Activated naive CD4-positive, alpha-beta T cell treated with anti-CD3 and anti-CD28 coated beads, Interleukin-2, amount 50 U/mL, for 72 hours (primary cell): ENCODE measurements at regions not wholly inside any gene's neighbourhood (a gene's known extent, or its start where the extent isn't known, plus 50 kb on each side); places are given as distances from the start of the nearest gene placed in this dataset.

Experiments
- ATAC-seq, 2 donors: fragments of 150-1000 bp; cut with Tn5 transposase; 2 replicates each; pipeline ENCODE4 v1.10.0; 2021; ENCODE audit warnings: mild to moderate bottlenecking in 2 of 2, moderate library complexity in 2 of 2
- DNase-seq, 2 donors: peaks; one replicate each; pipeline ENCODE4 v3.0.0; 2021 to 2022; ENCODE audit warnings: low spot score in 2 of 2
- H3K27ac Mint-ChIP-seq, 2 donors: one replicate each; pipeline ENCODE4 v1.8.0; 2022; ENCODE audit warnings: mild to moderate bottlenecking in 2 of 2, mixed read lengths in 2 of 2
- H3K36me3 Mint-ChIP-seq, 2 donors: one replicate each; pipeline ENCODE4 v1.8.0; 2022; ENCODE audit warnings: mixed read lengths in 2 of 2
- H3K9me3 Mint-ChIP-seq, 2 donors: one replicate each; pipeline ENCODE4 v1.8.0; 2022; ENCODE audit warnings: mixed read lengths in 2 of 2

DNA sequence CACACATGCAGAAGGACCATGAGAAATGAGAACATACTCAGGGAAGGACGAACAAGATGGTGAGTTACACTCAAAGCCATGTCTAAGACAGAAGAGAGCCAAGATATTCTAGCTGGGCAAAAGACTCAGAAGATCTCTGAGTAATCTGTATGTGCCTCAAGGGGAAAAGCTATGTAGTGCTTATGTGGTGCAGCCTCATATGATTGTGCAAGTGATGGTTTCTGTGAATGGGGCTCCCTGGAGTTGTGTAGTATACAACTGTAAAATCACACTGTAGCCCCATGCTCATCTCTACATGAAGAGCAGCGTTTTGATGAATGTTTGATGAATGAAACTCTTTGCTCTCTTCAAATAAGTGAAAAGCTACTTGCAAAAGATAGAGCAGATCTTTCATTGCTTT is 57.5 kb downstream of the OSR1 start:
- Mint-ChIP-seq H3K27ac (no peak overlapping the region), H3K9me3 (no peaks in the 10 kb centered on the region), H3K36me3 (peaks cover 0 to 6% of the 10 kb centered on the region in 2 donors)
- DNase-seq (no peak), ATAC-seq (no peak)

GRCh38 chr2:19299522-19299921 is 58.9 kb downstream of the OSR1 start:
- ATAC-seq (no peak), DNase-seq (no peak)
- H3K36me3 Mint-ChIP-seq, result no peaks in the 10 kb centered on the region
- H3K9me3 Mint-ChIP-seq, result no peaks in the 10 kb centered on the region
- H3K27ac Mint-ChIP-seq, result no peak overlapping the region

- Mint-ChIP-seq H3K9me3 (no peaks in the 10 kb centered on the region), H3K27ac (no peak overlapping the region), H3K36me3 (no peaks in the 10 kb centered on the region)
- DNase-seq (no peak), ATAC-seq (no peak)
Observed at GRCh38 chr2:19299032-19299431, 59.4 kb downstream of the OSR1 start.

DNA sequence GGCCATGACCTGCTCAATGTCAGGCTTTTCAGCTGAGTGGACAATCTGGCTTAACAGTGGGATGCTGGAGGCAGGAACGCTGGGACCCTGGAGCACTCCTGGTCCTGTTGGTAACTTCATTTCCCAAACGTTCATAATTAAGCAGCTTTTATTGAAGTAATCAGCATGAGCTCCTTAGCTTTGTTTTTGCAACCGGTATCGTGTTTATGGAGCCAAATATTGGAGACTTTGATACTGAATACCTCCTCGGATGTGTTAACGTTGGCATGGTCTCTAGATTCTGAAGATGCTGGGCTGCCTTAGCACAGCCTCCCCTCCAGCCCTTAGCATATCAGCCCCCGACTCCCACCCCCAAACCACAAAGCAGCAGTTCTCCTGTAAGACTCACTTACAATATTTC is 60.7 kb downstream of the OSR1 start:
- no peaks in the 10 kb centered on the region for H3K9me3 Mint-ChIP-seq
- ATAC-seq, result no peak
- no peak overlapping the region for H3K27ac Mint-ChIP-seq
- no peak for DNase-seq
- no peaks in the 10 kb centered on the region for H3K36me3 Mint-ChIP-seq

DNA sequence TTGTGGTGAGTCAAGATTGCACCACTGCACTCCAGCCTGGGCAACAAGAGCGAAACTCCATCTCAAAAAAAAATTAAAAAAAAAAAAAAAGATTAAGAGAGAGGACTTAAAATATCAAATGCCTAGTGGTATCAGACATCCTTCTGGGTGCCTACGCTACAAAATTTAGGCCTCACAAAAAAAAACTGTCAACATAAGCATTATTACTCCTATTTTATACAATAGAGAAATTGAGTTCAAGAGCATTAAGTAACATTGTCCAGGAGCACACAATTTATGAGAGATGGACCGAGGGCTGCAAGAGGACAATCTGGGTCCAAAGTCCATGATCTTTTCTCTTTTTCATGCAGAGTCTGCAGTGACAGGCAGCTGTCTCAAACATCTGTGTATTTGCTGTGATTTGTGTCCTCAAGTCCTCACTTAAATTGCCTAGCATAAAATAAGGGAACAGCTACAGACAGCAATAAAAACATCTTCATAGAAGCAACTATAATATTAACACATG is 62.4 kb downstream of the OSR1 start:
- DNase-seq (no peak), ATAC-seq (no peak)
- Mint-ChIP-seq H3K36me3 (no peaks in the 10 kb centered on the region), H3K9me3 (no peaks in the 10 kb centered on the region), H3K27ac (no peak overlapping the region)

- Mint-ChIP-seq H3K27ac (no peak overlapping the region), H3K9me3 (no peaks in the 10 kb centered on the region), H3K36me3 (no peaks in the 10 kb centered on the region)
- ATAC-seq (no peak), DNase-seq (no peak)
Observed at GRCh38 chr2:19292007-19292406, 66.4 kb downstream of the OSR1 start.

- Mint-ChIP-seq H3K27ac (no peak overlapping the region), H3K9me3 (peaks cover 0 to 10% of the 10 kb centered on the region in 2 donors), H3K36me3 (peaks cover 0 to 11% of the 10 kb centered on the region in 2 donors)
- no peak for DNase-seq
- no peak for ATAC-seq
Observed at GRCh38 chr2:19288291-19288690, 70.1 kb downstream of the OSR1 start.

DNA sequence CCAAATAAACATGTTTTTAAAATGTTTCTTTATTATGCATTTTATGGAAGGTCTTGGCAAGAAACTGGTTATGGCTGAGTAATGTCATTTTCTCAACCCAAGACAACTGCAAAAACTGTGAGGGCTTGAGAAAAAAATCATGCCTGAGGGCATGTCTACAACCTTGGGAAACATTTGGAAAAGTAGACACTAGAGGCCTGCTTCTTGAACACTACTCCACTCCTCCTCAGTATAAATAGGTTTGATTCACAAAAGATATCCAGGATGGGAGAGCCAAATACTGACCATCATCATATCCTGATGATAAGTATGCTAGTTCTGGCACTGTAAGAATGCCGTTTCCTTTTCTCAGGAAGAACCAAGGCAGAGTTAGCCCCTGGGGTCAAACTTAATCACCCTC is 71.1 kb downstream of the OSR1 start:
- ATAC-seq (no peak), DNase-seq (no peak)
- Mint-ChIP-seq H3K9me3 (peaks cover 0 to 14% of the 10 kb centered on the region in 2 donors), H3K27ac (no peak overlapping the region), H3K36me3 (peaks cover 0 to 18% of the 10 kb centered on the region in 2 donors)

DNA sequence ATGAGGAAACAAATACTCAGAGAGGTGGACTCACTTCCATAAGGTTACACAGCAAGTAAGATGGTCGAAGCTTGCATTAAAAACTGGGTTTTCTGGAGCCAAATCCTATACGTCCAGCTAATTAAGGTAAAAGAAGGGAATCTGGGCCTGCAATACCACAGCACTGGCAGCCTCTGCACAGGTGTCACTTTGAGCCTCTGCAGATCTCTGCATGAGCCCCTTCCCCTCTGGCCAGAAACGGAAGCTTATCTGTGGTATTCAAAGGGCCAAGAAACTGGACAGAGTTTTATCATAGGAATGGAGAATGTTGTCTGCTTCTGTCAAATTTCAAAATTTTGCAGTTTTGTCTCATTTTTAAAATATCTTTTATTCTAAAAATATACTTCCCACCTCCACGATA is 76.1 kb downstream of the OSR1 start:
- peaks cover 10 to 46% of the 10 kb centered on the region in 2 donors for H3K36me3 Mint-ChIP-seq
- no peak for DNase-seq
- H3K27ac Mint-ChIP-seq, result no peak overlapping the region
- no peak for ATAC-seq
- peaks cover 17 to 36% of the 10 kb centered on the region in 2 donors for H3K9me3 Mint-ChIP-seq

DNA sequence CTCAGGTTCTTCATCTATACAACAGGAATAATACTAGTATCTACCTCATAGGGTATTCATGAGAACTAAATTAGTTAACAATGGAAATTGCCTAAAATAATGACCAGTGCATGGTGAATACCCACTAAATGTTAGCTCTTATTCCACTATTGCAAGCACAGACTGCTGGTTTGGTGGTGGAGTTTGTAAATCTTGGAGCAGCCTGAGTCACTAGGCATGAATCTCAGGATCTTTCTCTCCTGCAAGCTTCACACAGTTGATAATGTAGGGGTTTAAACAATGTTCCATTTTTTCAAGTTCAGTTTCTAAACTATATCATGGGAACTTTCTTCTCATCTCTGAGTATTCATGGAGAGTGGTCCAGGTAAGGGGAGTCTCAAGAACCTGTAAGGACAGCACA is 84.0 kb downstream of the OSR1 start:
- Mint-ChIP-seq H3K27ac (no peak overlapping the region), H3K36me3 (peaks cover 0 to 9% of the 10 kb centered on the region in 2 donors), H3K9me3 (peaks cover 9 to 12% of the 10 kb centered on the region in 2 donors)
- no peak for DNase-seq
- no peak for ATAC-seq

GRCh38 chr2:19272941-19273470 is 85.4 kb downstream of the OSR1 start:
- ATAC-seq (no peak), DNase-seq (no peak)
- H3K9me3 Mint-ChIP-seq, result peaks cover 0 to 4% of the 10 kb centered on the region in 2 donors
- H3K27ac Mint-ChIP-seq, result no peak overlapping the region
- H3K36me3 Mint-ChIP-seq, result no peaks in the 10 kb centered on the region

GRCh38 chr2:19272039-19272438 is 86.4 kb downstream of the OSR1 start:
- ATAC-seq (no peak), DNase-seq (no peak)
- Mint-ChIP-seq H3K27ac (no peak overlapping the region), H3K9me3 (no peaks in the 10 kb centered on the region), H3K36me3 (no peaks in the 10 kb centered on the region)

DNA sequence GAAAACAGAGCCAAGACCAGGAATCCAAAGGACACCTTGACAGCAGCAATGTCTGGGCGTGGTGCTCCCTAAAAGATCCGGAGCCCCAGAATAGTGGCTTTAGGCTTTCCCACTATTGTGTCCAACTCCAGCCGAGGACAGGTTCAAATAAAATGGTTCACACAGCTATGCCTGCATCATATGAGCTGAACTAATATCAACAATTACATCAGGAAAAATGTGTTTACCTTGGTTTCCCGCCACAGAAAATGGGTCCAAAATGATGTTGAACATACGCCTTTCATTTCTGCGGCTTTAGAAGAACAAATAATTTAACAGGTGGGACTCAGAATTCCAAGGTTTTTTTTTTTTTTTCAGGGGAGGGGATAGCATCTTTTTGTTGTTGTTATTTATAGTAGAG is 93.6 kb downstream of the OSR1 start:
- DNase-seq, result no peak
- ATAC-seq, result no peak
- Mint-ChIP-seq H3K27ac (no peak overlapping the region), H3K9me3 (no peaks in the 10 kb centered on the region), H3K36me3 (no peaks in the 10 kb centered on the region)

- DNase-seq (no peak), ATAC-seq (no peak)
- no peaks in the 10 kb centered on the region for H3K36me3 Mint-ChIP-seq
- H3K27ac Mint-ChIP-seq, result no peak overlapping the region
- peaks cover 0 to 6% of the 10 kb centered on the region in 2 donors for H3K9me3 Mint-ChIP-seq
Observed at GRCh38 chr2:19262150-19262549, 96.3 kb downstream of the OSR1 start.

DNA sequence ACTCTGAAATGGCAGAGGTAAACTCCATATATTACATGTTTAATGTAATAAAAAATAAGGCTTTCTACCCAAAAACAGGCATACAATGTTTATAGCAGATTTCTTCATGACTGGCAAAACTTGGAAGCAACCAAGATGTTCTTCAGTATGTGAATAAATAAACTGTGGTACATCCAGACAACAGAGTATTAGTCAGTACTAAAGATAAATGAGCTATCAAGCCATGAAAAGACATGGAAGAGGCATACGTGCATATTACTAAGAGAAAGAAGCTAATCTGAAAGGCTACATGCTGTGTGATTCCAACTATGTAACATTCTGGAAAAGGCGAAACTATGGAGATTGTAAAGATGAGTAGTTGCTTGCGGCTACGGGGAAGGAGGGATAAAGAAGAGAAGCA is 97.4 kb downstream of the OSR1 start:
- DNase-seq (no peak), ATAC-seq (no peak)
- peaks cover 0 to 6% of the 10 kb centered on the region in 2 donors for H3K9me3 Mint-ChIP-seq
- H3K36me3 Mint-ChIP-seq, result no peaks in the 10 kb centered on the region
- H3K27ac Mint-ChIP-seq, result no peak overlapping the region

- H3K9me3 Mint-ChIP-seq, result peaks cover 3 to 6% of the 10 kb centered on the region in 2 donors
- DNase-seq, result no peak
- no peak for ATAC-seq
- no peaks in the 10 kb centered on the region for H3K36me3 Mint-ChIP-seq
- H3K27ac Mint-ChIP-seq, result no peak overlapping the region
Observed at GRCh38 chr2:19256121-19256601, 102.3 kb downstream of the OSR1 start.

GRCh38 chr2:19255481-19255880 is 102.9 kb downstream of the OSR1 start:
- no peak for DNase-seq
- ATAC-seq, result no peak
- no peak overlapping the region for H3K27ac Mint-ChIP-seq
- H3K9me3 Mint-ChIP-seq, result peaks cover 3 to 6% of the 10 kb centered on the region in 2 donors
- H3K36me3 Mint-ChIP-seq, result no peaks in the 10 kb centered on the region

DNA sequence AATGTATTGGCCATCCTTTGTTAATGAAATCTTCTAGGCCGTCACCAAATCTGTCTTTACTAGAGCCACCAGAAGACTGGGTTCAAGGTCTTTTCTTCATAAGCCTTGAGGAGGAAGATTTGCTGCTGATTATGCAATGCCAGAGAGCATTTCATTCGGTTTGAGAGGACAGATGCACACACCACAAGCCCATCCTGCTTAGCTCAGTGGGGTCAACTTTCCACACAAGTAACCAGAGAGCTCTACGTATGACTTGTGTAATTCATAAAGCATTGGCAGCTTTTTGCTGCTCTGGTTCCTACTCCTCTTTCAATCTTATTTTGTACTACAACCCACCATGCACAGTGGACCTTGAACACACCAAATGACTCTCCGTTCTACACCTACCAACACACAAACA is 106.9 kb downstream of the OSR1 start:
- DNase-seq (no peak), ATAC-seq (no peak)
- Mint-ChIP-seq H3K36me3 (no peaks in the 10 kb centered on the region), H3K9me3 (peaks cover 0 to 3% of the 10 kb centered on the region in 2 donors), H3K27ac (no peak overlapping the region)
